Stimulated activated naive B cell treated with anti-CD40 and anti-IgM and Interleukin-4, amounts not matched to agents 10 μg/mL and 1 μg/mL and 100 μg/mL, for 72 hours (primary cell): ENCODE measurements at regions not wholly inside any gene's neighbourhood (a gene's known extent, or its start where the extent isn't known, plus 50 kb on each side); places are given as distances from the start of the nearest gene placed in this dataset.

Experiments used
- ATAC-seq, 2 donors: fragments of 150-1000 bp; cut with Tn5 transposase; replicated peaks; 2 replicates each; pipeline ENCODE4 v1.10.0; 2021; ENCODE audit warnings: moderate library complexity in 1 of 2
- DNase-seq: peaks from one replicate; pipeline ENCODE4 v3.0.0; 2021
- H3K27ac Mint-ChIP-seq: one replicate; pipeline ENCODE4 v1.8.0; 2022; ENCODE audit warnings: mild to moderate bottlenecking, mixed read lengths
- H3K27me3 Mint-ChIP-seq, 2 donors: one replicate each; pipeline ENCODE4 v1.8.0; 2022; ENCODE audit warnings: mixed read lengths in 2 of 2
- H3K36me3 Mint-ChIP-seq, 2 donors: one replicate each; pipeline ENCODE4 v1.8.0; 2022; ENCODE audit warnings: mixed read lengths in 2 of 2, mild to moderate bottlenecking in 1 of 2
- H3K4me1 Mint-ChIP-seq, 2 donors: one replicate each; pipeline ENCODE4 v1.8.0; 2022; ENCODE audit warnings: mixed read lengths in 2 of 2, mild to moderate bottlenecking in 1 of 2
- H3K4me3 Mint-ChIP-seq, 2 donors: one replicate each; pipeline ENCODE4 v1.8.0; 2022; ENCODE audit warnings: mild to moderate bottlenecking in 2 of 2, mixed read lengths in 2 of 2, moderate library complexity in 1 of 2
- H3K9me3 Mint-ChIP-seq, 2 donors: one replicate each; pipeline ENCODE4 v1.8.0; 2022; ENCODE audit warnings: mixed read lengths in 2 of 2, mild to moderate bottlenecking in 1 of 2

GRCh38 chr3:161576714-161577510, 80.3 kb downstream of the OTOL1 start:
- H3K9me3 Mint-ChIP-seq = peaks cover 0 to 3% of the 10 kb centered on the region in 2 donors
- H3K27me3 Mint-ChIP-seq = no peaks in the 10 kb centered on the region
- no peak overlapping the region for H3K27ac Mint-ChIP-seq
- H3K36me3 Mint-ChIP-seq = no peaks in the 10 kb centered on the region
- no peak for DNase-seq
- no peak for ATAC-seq
- no peak overlapping the region for H3K4me3 Mint-ChIP-seq
- H3K4me1 Mint-ChIP-seq = no peaks in the 10 kb centered on the region

- H3K27ac Mint-ChIP-seq = no peak overlapping the region
- no peaks in the 10 kb centered on the region for H3K27me3 Mint-ChIP-seq
- ATAC-seq = no peak
- no peak for DNase-seq
- H3K4me1 Mint-ChIP-seq = no peaks in the 10 kb centered on the region
- peaks cover 0 to 3% of the 10 kb centered on the region in 2 donors for H3K9me3 Mint-ChIP-seq
- H3K36me3 Mint-ChIP-seq = no peaks in the 10 kb centered on the region
- H3K4me3 Mint-ChIP-seq = no peak overlapping the region
These were observed 81.1 kb downstream of the OTOL1 start for GRCh38 chr3:161577662-161578061.

GRCh38 chr3:161579395-161580126, 83.0 kb downstream of the OTOL1 start:
- Mint-ChIP-seq H3K27me3 (no peaks in the 10 kb centered on the region), H3K9me3 (peaks cover 0 to 3% of the 10 kb centered on the region in 2 donors), H3K4me3 (no peak overlapping the region), H3K4me1 (no peaks in the 10 kb centered on the region), H3K27ac (no peak overlapping the region), H3K36me3 (no peaks in the 10 kb centered on the region)
- DNase-seq (no peak), ATAC-seq (no peak)

- no peak overlapping the region for H3K4me3 Mint-ChIP-seq
- ATAC-seq (no peak), DNase-seq (no peak)
- peaks cover 0 to 3% of the 10 kb centered on the region in 2 donors for H3K9me3 Mint-ChIP-seq
- H3K27ac Mint-ChIP-seq = no peak overlapping the region
- H3K4me1 Mint-ChIP-seq = no peaks in the 10 kb centered on the region
- H3K27me3 Mint-ChIP-seq = no peaks in the 10 kb centered on the region
- H3K36me3 Mint-ChIP-seq = no peaks in the 10 kb centered on the region
These were observed 89.3 kb downstream of the OTOL1 start for GRCh38 chr3:161585922-161586321.

GRCh38 chr3:161586556-161587235, 90.1 kb downstream of the OTOL1 start:
- no peak overlapping the region for H3K27ac Mint-ChIP-seq
- no peak for ATAC-seq

GRCh38 chr3:161598639-161599038, 102.0 kb downstream of the OTOL1 start:
- Mint-ChIP-seq H3K27ac (no peak overlapping the region), H3K4me3 (no peak overlapping the region)

More at GRCh38 chr3:161586556-161587235, 90.1 kb downstream of the OTOL1 start:
- Mint-ChIP-seq H3K27me3 (no peaks in the 10 kb centered on the region), H3K9me3 (peaks cover 7 to 8% of the 10 kb centered on the region in 2 donors), H3K4me3 (no peak overlapping the region), H3K4me1 (no peaks in the 10 kb centered on the region), H3K36me3 (no peaks in the 10 kb centered on the region)
- DNase-seq = no peak

GRCh38 chr3:161599697-161600096, 103.1 kb downstream of the OTOL1 start:
- no peak overlapping the region for H3K4me3 Mint-ChIP-seq
- H3K4me1 Mint-ChIP-seq = no peaks in the 10 kb centered on the region
- H3K36me3 Mint-ChIP-seq = no peaks in the 10 kb centered on the region
- H3K27ac Mint-ChIP-seq = no peak overlapping the region
- H3K27me3 Mint-ChIP-seq = no peaks in the 10 kb centered on the region
- DNase-seq (no peak), ATAC-seq (no peak)
- H3K9me3 Mint-ChIP-seq = no peaks in the 10 kb centered on the region

More at GRCh38 chr3:161598639-161599038, 102.0 kb downstream of the OTOL1 start:
- H3K4me1 Mint-ChIP-seq = no peaks in the 10 kb centered on the region
- H3K27me3 Mint-ChIP-seq = no peaks in the 10 kb centered on the region
- DNase-seq (no peak), ATAC-seq (no peak)
- no peaks in the 10 kb centered on the region for H3K36me3 Mint-ChIP-seq
- H3K9me3 Mint-ChIP-seq = no peaks in the 10 kb centered on the region

- no peak overlapping the region for H3K27ac Mint-ChIP-seq
- H3K36me3 Mint-ChIP-seq = no peaks in the 10 kb centered on the region
- H3K4me1 Mint-ChIP-seq = no peaks in the 10 kb centered on the region
- DNase-seq = no peak
- no peaks in the 10 kb centered on the region for H3K9me3 Mint-ChIP-seq
- ATAC-seq = no peak
- H3K27me3 Mint-ChIP-seq = no peaks in the 10 kb centered on the region
- no peak overlapping the region for H3K4me3 Mint-ChIP-seq
These were observed 103.6 kb downstream of the OTOL1 start for GRCh38 chr3:161600173-161600572.

GRCh38 chr3:161602475-161602874, 105.9 kb downstream of the OTOL1 start:
- ATAC-seq (no peak), DNase-seq (no peak)
- H3K4me1 Mint-ChIP-seq = no peaks in the 10 kb centered on the region
- H3K36me3 Mint-ChIP-seq = no peaks in the 10 kb centered on the region
- H3K9me3 Mint-ChIP-seq = no peaks in the 10 kb centered on the region
- no peak overlapping the region for H3K27ac Mint-ChIP-seq
- no peak overlapping the region for H3K4me3 Mint-ChIP-seq
- H3K27me3 Mint-ChIP-seq = no peaks in the 10 kb centered on the region

- no peak overlapping the region for H3K27ac Mint-ChIP-seq
- no peaks in the 10 kb centered on the region for H3K27me3 Mint-ChIP-seq
- H3K9me3 Mint-ChIP-seq = no peaks in the 10 kb centered on the region
- no peaks in the 10 kb centered on the region for H3K4me1 Mint-ChIP-seq
- no peak for ATAC-seq
- H3K36me3 Mint-ChIP-seq = no peaks in the 10 kb centered on the region
- no peak for DNase-seq
- H3K4me3 Mint-ChIP-seq = no peak overlapping the region
These were observed 106.3 kb downstream of the OTOL1 start for GRCh38 chr3:161602918-161603317.

GRCh38 chr3:161607056-161607455, 110.4 kb downstream of the OTOL1 start:
- Mint-ChIP-seq H3K27me3 (no peaks in the 10 kb centered on the region), H3K4me1 (no peaks in the 10 kb centered on the region), H3K4me3 (no peak overlapping the region), H3K27ac (no peak overlapping the region), H3K9me3 (peaks cover 0 to 4% of the 10 kb centered on the region in 2 donors), H3K36me3 (no peaks in the 10 kb centered on the region)
- DNase-seq = no peak
- no peak for ATAC-seq

GRCh38 chr3:161619351-161619750, 122.7 kb downstream of the OTOL1 start:
- H3K4me1 Mint-ChIP-seq = no peaks in the 10 kb centered on the region
- peaks cover 0 to 1% of the 10 kb centered on the region in 2 donors for H3K9me3 Mint-ChIP-seq
- H3K27ac Mint-ChIP-seq = no peak overlapping the region
- H3K36me3 Mint-ChIP-seq = no peaks in the 10 kb centered on the region
- no peaks in the 10 kb centered on the region for H3K27me3 Mint-ChIP-seq
- DNase-seq = no peak
- no peak overlapping the region for H3K4me3 Mint-ChIP-seq
- ATAC-seq = no peak

- Mint-ChIP-seq H3K4me1 (no peaks in the 10 kb centered on the region), H3K4me3 (no peak overlapping the region), H3K9me3 (peaks cover 2 to 5% of the 10 kb centered on the region in 2 donors), H3K27me3 (no peaks in the 10 kb centered on the region), H3K27ac (no peak overlapping the region), H3K36me3 (no peaks in the 10 kb centered on the region)
- no peak for ATAC-seq
- DNase-seq = no peak
These were observed 134.2 kb downstream of the OTOL1 start for GRCh38 chr3:161630794-161631193.

GRCh38 chr3:161631536-161631935, 134.9 kb downstream of the OTOL1 start:
- Mint-ChIP-seq H3K27me3 (no peaks in the 10 kb centered on the region), H3K4me1 (no peaks in the 10 kb centered on the region), H3K9me3 (peaks cover 2 to 5% of the 10 kb centered on the region in 2 donors), H3K27ac (no peak overlapping the region), H3K4me3 (no peak overlapping the region), H3K36me3 (no peaks in the 10 kb centered on the region)
- DNase-seq (no peak), ATAC-seq (no peak)
